Ishikawa (cell line): ENCODE measurements at regions not wholly inside any gene's neighbourhood (a gene's known extent, or its start where the extent isn't known, plus 50 kb on each side); places are given as distances from the start of the nearest gene placed in this dataset.
A peak's percentile ranks its signal among the peaks of the same experiment; 100 is the strongest.

Source experiments
- CEBPB ChIP-seq: IDR thresholded peaks from 2 replicates; pipeline ENCODE4 v1.6.1; 2012
- EGR1 ChIP-seq: IDR thresholded peaks from 2 replicates; pipeline ENCODE4 v1.6.1; 2012
- EP300 ChIP-seq: IDR thresholded peaks from 2 replicates; pipeline ENCODE4 v1.6.1; 2012; ENCODE audit warnings: borderline replicate concordance
- FOXM1 ChIP-seq: IDR thresholded peaks from 2 replicates; pipeline ENCODE4 v1.6.1; 2012; ENCODE audit warnings: low read depth, borderline replicate concordance
- MAX ChIP-seq: IDR thresholded peaks from 2 replicates; pipeline ENCODE4 v1.6.1; 2012
- RAD21 ChIP-seq: IDR thresholded peaks from 2 replicates; pipeline ENCODE4 v1.6.1; 2012; ENCODE audit warnings: low read depth
- REST ChIP-seq: IDR thresholded peaks from 2 replicates; pipeline ENCODE4 v1.6.1; 2012; ENCODE audit warnings: low read depth, mild to moderate bottlenecking
- TAF1 ChIP-seq: IDR thresholded peaks from 2 replicates; pipeline ENCODE4 v1.6.1; 2012; ENCODE audit warnings: low read depth, mild to moderate bottlenecking
- YY1 ChIP-seq: IDR thresholded peaks from 2 replicates; pipeline ENCODE4 v1.6.1; 2012; ENCODE audit warnings: low read depth
- ZBTB7A ChIP-seq: IDR thresholded peaks from 2 replicates; pipeline ENCODE4 v1.6.1; 2012; ENCODE audit warnings: low read depth

GRCh38 chr2:149989447-149990063 is 402.0 kb upstream of the MMADHC start:
- TF ChIP-seq TAF1: no peak
- TF ChIP-seq YY1: no peak
- TF ChIP-seq EP300: peak; percentile 90
- no peak for TF ChIP-seq EGR1
- TF ChIP-seq ZBTB7A: no peak
- no peak for TF ChIP-seq MAX
- no peak for TF ChIP-seq REST
- TF ChIP-seq FOXM1: peak; percentile 86
- peak; percentile 57 for TF ChIP-seq CEBPB
- TF ChIP-seq RAD21: 0 out of 2 replicates have a peak, but pooled peaks have one; percentile 2
